ENCODE measurements at regions not wholly inside any gene's neighbourhood (a gene's known extent, or its start where the extent isn't known, plus 50 kb on each side); places are given as distances from the start of the nearest gene placed in this dataset.

GRCh38 chr4:100929758-100930157, 411.9 kb upstream of the EMCN start:
- no peak for TF ChIP-seq CTCF (IDR thresholded peaks at IDR 0.05)
- no peak overlapping the region for H3K4me3 ChIP-seq
- no peak overlapping the region for H3K27ac ChIP-seq
- H3K9me3 ChIP-seq: no peaks in the 10 kb centered on the region
- intact Hi-C loops (cut with DNase I): loop anchor here (10.0 kb wide), 1 partner anchor 805 kb away; no protein-coding TSS in a partner anchor
- H3K9ac ChIP-seq (ENCODE audit: low read depth in 2 of 2, low read length in 2 of 2): no peak overlapping the region
- H3K36me3 ChIP-seq: no peaks in the 10 kb centered on the region
- H3K27me3 ChIP-seq: no peaks in the 10 kb centered on the region
- H3K4me1 ChIP-seq: no peaks in the 10 kb centered on the region
- DNase-seq: no peak

GRCh38 chr4:100929135-100929534, 411.3 kb upstream of the EMCN start:
- Histone ChIP-seq H3K4me1 (no peaks in the 10 kb centered on the region), H3K27me3 (no peaks in the 10 kb centered on the region), H3K27ac (no peak overlapping the region), H3K9ac (ENCODE audit: low read depth in 2 of 2, low read length in 2 of 2) (no peak overlapping the region), H3K9me3 (no peaks in the 10 kb centered on the region), H3K4me3 (no peak overlapping the region), H3K36me3 (no peaks in the 10 kb centered on the region)
- intact Hi-C loops (cut with DNase I): loop anchor here (10.0 kb wide), 1 partner anchor 806 kb away; no protein-coding TSS in a partner anchor
- no peak for TF ChIP-seq CTCF (IDR thresholded peaks at IDR 0.05)
- DNase-seq: no peak

GRCh38 chr4:100926039-100926717, 408.4 kb upstream of the EMCN start:
- no peak for DNase-seq
- Histone ChIP-seq H3K4me3 (no peak overlapping the region), H3K4me1 (no peaks in the 10 kb centered on the region), H3K9me3 (no peaks in the 10 kb centered on the region), H3K27me3 (no peaks in the 10 kb centered on the region), H3K27ac (no peak overlapping the region), H3K9ac (ENCODE audit: low read depth in 2 of 2, low read length in 2 of 2) (no peak overlapping the region), H3K36me3 (no peaks in the 10 kb centered on the region)
- no peak for TF ChIP-seq CTCF (IDR thresholded peaks at IDR 0.05)
- intact Hi-C loops (cut with DNase I): loop anchor here (10.0 kb wide), 1 partner anchor 809 kb away; no protein-coding TSS in a partner anchor

GRCh38 chr4:100913685-100914084, 395.9 kb upstream of the EMCN start:
- no peak overlapping the region for H3K4me3 ChIP-seq
- H3K36me3 ChIP-seq: no peaks in the 10 kb centered on the region
- H3K9ac ChIP-seq (ENCODE audit: low read depth in 2 of 2, low read length in 2 of 2): no peak overlapping the region
- intact Hi-C loops (cut with DNase I): no loop called here
- H3K27me3 ChIP-seq: no peaks in the 10 kb centered on the region
- no peak for TF ChIP-seq CTCF (IDR thresholded peaks at IDR 0.05)
- DNase-seq: no peak
- H3K27ac ChIP-seq: no peak overlapping the region
- no peaks in the 10 kb centered on the region for H3K9me3 ChIP-seq
- H3K4me1 ChIP-seq: no peaks in the 10 kb centered on the region

- no peaks in the 10 kb centered on the region for H3K27me3 ChIP-seq
- H3K4me1 ChIP-seq: no peaks in the 10 kb centered on the region
- no peak for TF ChIP-seq CTCF (IDR thresholded peaks at IDR 0.05)
- intact Hi-C loops (cut with DNase I): no loop called here
- H3K9me3 ChIP-seq: no peaks in the 10 kb centered on the region
- H3K9ac ChIP-seq (ENCODE audit: low read depth in 2 of 2, low read length in 2 of 2): no peak overlapping the region
- DNase-seq: no peak
- no peak overlapping the region for H3K27ac ChIP-seq
- no peaks in the 10 kb centered on the region for H3K36me3 ChIP-seq
- H3K4me3 ChIP-seq: no peak overlapping the region
These were observed 390.7 kb upstream of the EMCN start for GRCh38 chr4:100908540-100908939.
